ENCODE measurements at regions not wholly inside any gene's neighbourhood (a gene's known extent, or its start where the extent isn't known, plus 50 kb on each side); places are given as distances from the start of the nearest gene placed in this dataset.

DNA sequence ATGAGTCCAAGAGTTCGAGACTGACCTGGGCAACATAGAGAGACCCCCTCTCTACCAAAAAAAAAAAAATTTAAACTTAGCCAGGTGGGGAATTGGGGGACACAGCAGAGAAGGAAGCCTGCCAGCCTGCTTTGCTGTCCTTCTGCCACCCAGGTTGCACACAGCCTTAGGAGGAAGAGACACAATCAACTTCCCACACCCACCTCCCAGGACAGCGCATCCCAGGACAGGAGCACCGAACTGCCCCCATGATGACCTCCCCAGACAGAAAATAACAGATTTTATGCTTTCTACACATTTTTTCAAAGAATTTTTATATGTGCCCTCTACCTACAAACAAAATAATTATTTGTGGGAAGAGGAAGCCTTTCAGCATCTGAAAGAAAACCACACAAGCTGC lies 126.0 kb upstream of the ZNF507 start:
- H3K36me3 Mint-ChIP-seq = no peaks in the 10 kb centered on the region
- peaks cover 40% of the 10 kb centered on the region for H3K27me3 Mint-ChIP-seq
- Histone ChIP-seq H3K36me3 (ENCODE audit: control insufficient read depth, insufficient read depth, low read length) (no peaks in the 10 kb centered on the region), H3K4me1 (ENCODE audit: control insufficient read depth, insufficient read depth, low read length, poor library complexity, severe bottlenecking) (peaks cover 8% of the 10 kb centered on the region), H3K27ac (ENCODE audit: insufficient read depth, low read length, poor library complexity, severe bottlenecking) (no peak overlapping the region), H3K9me3 (ENCODE audit: control insufficient read depth in 2 of 2, low read length in 2 of 2) (no peaks in the 10 kb centered on the region), H3K27me3 (ENCODE audit: control insufficient read depth, insufficient read depth, low read length) (peaks cover 9% of the 10 kb centered on the region), H3K4me3 (ENCODE audit: low read depth, low read length) (no peak overlapping the region)
- ATAC-seq (ENCODE audit: low read depth in 2 of 2) = no peak
- no peak overlapping the region for H3K4me3 Mint-ChIP-seq
- DNase-seq = no peak
- H3K4me1 Mint-ChIP-seq = peaks cover 0 to 7% (median 1%) of the 10 kb centered on the region in 4 donors
- no peak overlapping the region for H3K27ac Mint-ChIP-seq
- H3K9me3 Mint-ChIP-seq = no peaks in the 10 kb centered on the region

DNA sequence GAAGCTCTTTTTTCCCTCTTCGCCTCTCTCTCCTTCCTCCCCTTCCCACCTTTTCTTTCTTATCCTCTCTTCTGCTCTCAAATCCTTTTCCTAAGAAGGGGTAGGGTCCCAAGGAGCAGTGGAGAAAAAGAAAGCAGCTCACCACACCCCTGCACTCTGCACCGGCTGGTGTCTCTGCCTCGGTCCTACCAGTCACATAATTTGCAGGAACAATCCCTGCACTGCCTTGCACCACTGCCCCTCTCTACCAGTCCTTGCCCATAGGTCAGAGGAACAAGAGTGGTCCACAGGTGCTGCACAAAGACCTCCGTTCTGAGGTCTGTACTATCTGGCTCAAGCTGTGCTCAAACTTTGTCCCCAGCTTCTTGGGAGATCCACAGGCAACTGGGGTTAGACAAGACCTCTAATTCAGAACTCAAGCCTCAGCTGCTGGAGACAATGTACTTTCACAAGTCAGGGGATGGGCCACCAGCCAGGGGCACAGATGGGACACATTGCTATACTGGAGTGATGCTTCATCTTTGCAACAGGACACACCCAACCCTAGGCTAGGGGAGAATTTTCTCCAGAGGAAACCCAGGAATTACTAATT lies 125.4 kb upstream of the ZNF507 start:
- H3K27me3 Mint-ChIP-seq = peaks cover 42% of the 10 kb centered on the region
- peaks cover 8% of the 10 kb centered on the region for H3K27me3 ChIP-seq (ENCODE audit: control insufficient read depth, insufficient read depth, low read length)
- DNase-seq = no peak
- H3K9me3 ChIP-seq (ENCODE audit: control insufficient read depth in 2 of 2, low read length in 2 of 2) = no peaks in the 10 kb centered on the region
- H3K9me3 Mint-ChIP-seq = no peaks in the 10 kb centered on the region
- no peak overlapping the region for H3K27ac ChIP-seq (ENCODE audit: insufficient read depth, low read length, poor library complexity, severe bottlenecking)
- ATAC-seq (ENCODE audit: low read depth in 2 of 2) = no peak
- no peaks in the 10 kb centered on the region for H3K36me3 Mint-ChIP-seq
- H3K27ac Mint-ChIP-seq = no peak overlapping the region
- H3K36me3 ChIP-seq (ENCODE audit: control insufficient read depth, insufficient read depth, low read length) = no peaks in the 10 kb centered on the region
- H3K4me3 Mint-ChIP-seq = no peak overlapping the region
- no peak overlapping the region for H3K4me3 ChIP-seq (ENCODE audit: low read depth, low read length)
- peaks cover 9% of the 10 kb centered on the region for H3K4me1 ChIP-seq (ENCODE audit: control insufficient read depth, insufficient read depth, low read length, poor library complexity, severe bottlenecking)
- peaks cover 0 to 12% (median 2%) of the 10 kb centered on the region in 4 donors for H3K4me1 Mint-ChIP-seq

DNA sequence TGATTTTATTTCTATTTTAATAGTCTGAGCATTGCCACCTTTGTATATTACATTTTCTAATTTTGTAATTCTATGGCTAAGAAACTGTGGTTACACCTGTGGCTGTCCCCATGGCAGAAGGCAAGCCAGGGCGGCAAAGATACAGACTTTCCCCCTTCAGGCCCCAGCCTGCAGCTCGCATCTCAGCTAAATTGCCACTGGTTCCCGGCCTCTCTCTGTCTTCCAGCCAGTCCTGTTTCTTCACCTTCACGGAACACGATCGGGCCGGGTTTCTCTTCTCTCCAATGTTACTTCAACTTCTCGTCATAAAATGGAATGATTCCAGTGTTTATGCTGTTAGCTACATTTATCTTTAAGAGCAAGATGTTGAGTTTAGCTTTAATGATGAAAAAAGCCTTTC lies 124.5 kb upstream of the ZNF507 start:
- H3K27ac ChIP-seq (ENCODE audit: insufficient read depth, low read length, poor library complexity, severe bottlenecking) = no peak overlapping the region
- H3K4me3 ChIP-seq (ENCODE audit: low read depth, low read length) = no peak overlapping the region
- peaks cover 0 to 12% (median 2%) of the 10 kb centered on the region in 4 donors for H3K4me1 Mint-ChIP-seq
- peak overlapping the region in 1 of 3 donors; percentile 52 for H3K27ac Mint-ChIP-seq
- H3K9me3 Mint-ChIP-seq = no peaks in the 10 kb centered on the region
- no peaks in the 10 kb centered on the region for H3K9me3 ChIP-seq (ENCODE audit: control insufficient read depth in 2 of 2, low read length in 2 of 2)
- H3K36me3 ChIP-seq (ENCODE audit: control insufficient read depth, insufficient read depth, low read length) = no peaks in the 10 kb centered on the region
- peaks cover 9% of the 10 kb centered on the region for H3K27me3 ChIP-seq (ENCODE audit: control insufficient read depth, insufficient read depth, low read length)
- DNase-seq (no peak), ATAC-seq (ENCODE audit: low read depth in 2 of 2) (no peak)
- H3K4me1 ChIP-seq (ENCODE audit: control insufficient read depth, insufficient read depth, low read length, poor library complexity, severe bottlenecking) = peaks cover 9% of the 10 kb centered on the region
- H3K4me3 Mint-ChIP-seq = no peak overlapping the region
- H3K27me3 Mint-ChIP-seq = peaks cover 47% of the 10 kb centered on the region
- H3K36me3 Mint-ChIP-seq = no peaks in the 10 kb centered on the region

DNA sequence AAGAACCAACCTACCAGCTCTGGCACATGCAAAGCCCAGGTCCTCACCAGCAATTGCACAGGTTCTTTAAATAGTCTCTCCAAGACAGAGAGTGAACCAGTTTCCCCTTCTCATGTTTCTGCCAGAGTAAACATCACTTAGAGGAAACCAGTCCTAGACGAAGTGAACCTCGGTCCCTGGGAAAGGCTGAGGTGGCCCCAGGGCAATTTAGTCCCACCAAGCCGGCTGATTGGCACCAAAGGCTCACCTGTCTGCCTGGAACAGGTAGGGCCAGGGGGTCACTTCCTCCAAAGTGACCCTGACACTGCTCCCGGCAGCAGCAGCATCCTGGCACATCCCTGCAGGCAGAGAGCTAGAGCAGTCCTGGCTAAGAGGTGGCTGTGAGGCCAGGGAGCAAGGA lies 122.9 kb upstream of the ZNF507 start:
- H3K36me3 ChIP-seq (ENCODE audit: control insufficient read depth, insufficient read depth, low read length) = no peaks in the 10 kb centered on the region
- H3K4me3 ChIP-seq (ENCODE audit: low read depth, low read length) = no peak overlapping the region
- H3K9me3 ChIP-seq (ENCODE audit: control insufficient read depth in 2 of 2, low read length in 2 of 2) = no peaks in the 10 kb centered on the region
- Mint-ChIP-seq H3K4me1 (peaks cover 0 to 12% (median 2%) of the 10 kb centered on the region in 4 donors), H3K36me3 (no peaks in the 10 kb centered on the region), H3K27ac (no peak overlapping the region), H3K4me3 (peak overlapping the region in 1 of 4 donors; percentile 68), H3K27me3 (peaks cover 54% of the 10 kb centered on the region), H3K9me3 (no peaks in the 10 kb centered on the region)
- ATAC-seq (ENCODE audit: low read depth in 2 of 2) (no peak), DNase-seq (no peak)
- peaks cover 9% of the 10 kb centered on the region for H3K27me3 ChIP-seq (ENCODE audit: control insufficient read depth, insufficient read depth, low read length)
- H3K4me1 ChIP-seq (ENCODE audit: control insufficient read depth, insufficient read depth, low read length, poor library complexity, severe bottlenecking) = peaks cover 9% of the 10 kb centered on the region
- H3K27ac ChIP-seq (ENCODE audit: insufficient read depth, low read length, poor library complexity, severe bottlenecking) = no peak overlapping the region

DNA sequence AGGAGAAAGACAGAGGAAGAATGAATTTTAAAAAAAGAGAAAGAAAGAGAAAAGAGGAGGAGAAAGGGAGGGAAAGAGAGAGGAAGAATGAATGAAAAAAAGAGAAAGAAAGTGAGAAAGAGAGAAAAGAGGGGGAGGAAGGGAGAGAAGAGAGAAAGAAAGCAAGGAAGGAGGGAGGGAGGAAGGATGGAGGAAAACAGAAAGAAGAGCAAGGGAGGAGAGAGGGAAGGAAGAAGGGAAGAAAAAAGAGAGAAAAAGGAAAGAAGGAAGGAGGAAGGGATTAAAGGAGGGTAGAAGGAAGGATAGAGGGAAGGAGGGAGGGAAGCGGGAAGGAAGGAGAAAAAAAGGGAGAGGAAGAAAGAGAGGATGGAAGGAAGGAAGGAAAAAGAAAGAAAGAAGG lies 122.3 kb upstream of the ZNF507 start:
- ATAC-seq (ENCODE audit: low read depth in 2 of 2) = no peak
- Histone ChIP-seq H3K4me1 (ENCODE audit: control insufficient read depth, insufficient read depth, low read length, poor library complexity, severe bottlenecking) (peaks cover 9% of the 10 kb centered on the region), H3K36me3 (ENCODE audit: control insufficient read depth, insufficient read depth, low read length) (no peaks in the 10 kb centered on the region), H3K27ac (ENCODE audit: insufficient read depth, low read length, poor library complexity, severe bottlenecking) (no peak overlapping the region), H3K27me3 (ENCODE audit: control insufficient read depth, insufficient read depth, low read length) (peaks cover 9% of the 10 kb centered on the region), H3K4me3 (ENCODE audit: low read depth, low read length) (no peak overlapping the region), H3K9me3 (ENCODE audit: control insufficient read depth in 2 of 2, low read length in 2 of 2) (no peaks in the 10 kb centered on the region)
- peaks cover 0 to 12% (median 2%) of the 10 kb centered on the region in 4 donors for H3K4me1 Mint-ChIP-seq
- no peaks in the 10 kb centered on the region for H3K36me3 Mint-ChIP-seq
- DNase-seq = no peak
- H3K27me3 Mint-ChIP-seq = peaks cover 54% of the 10 kb centered on the region
- no peaks in the 10 kb centered on the region for H3K9me3 Mint-ChIP-seq
- no peak overlapping the region for H3K27ac Mint-ChIP-seq
- peak overlapping the region in 1 of 4 donors; percentile 19 for H3K4me3 Mint-ChIP-seq

DNA sequence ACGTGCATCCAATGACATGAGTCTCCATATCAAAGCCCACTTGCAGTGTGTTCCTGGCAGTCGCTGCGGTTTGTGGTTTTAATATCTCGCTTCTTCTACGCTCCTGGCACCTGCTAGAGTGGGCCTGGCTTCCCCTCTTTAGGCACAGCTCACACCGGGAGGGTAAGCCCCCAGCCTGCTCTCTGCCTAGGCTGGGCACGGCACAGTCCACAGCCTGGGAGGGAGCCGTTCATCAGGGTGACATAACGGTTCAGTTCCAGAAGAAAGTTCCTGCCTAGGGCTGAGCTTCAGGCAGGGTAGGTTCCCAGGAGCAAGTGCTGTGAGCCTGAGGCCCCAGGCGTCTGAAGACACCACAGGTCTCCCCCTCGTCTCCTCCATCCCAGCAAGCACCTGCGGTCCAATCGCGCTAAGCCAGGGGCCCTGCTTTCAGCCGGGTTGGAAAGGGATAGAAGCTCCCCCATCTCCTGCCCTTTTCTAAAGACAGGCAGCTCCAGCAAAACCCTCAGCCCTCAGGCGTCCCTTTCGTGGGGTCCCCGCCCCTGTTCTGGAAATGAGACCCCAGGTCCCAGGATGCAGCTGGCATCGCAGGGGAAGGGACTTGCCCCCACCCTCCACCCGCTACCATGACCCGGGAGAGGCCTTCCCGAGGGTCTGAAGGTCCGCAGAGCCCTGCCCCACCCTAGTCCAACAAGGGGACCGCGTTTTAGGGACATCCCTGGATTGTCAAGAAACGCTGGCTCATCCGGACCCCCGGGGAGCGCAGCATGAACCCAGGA lies 121.6 kb upstream of the ZNF507 start:
- H3K27me3 Mint-ChIP-seq = peaks cover 54% of the 10 kb centered on the region
- H3K27me3 ChIP-seq (ENCODE audit: control insufficient read depth, insufficient read depth, low read length) = peaks cover 9% of the 10 kb centered on the region
- no peak overlapping the region for H3K27ac ChIP-seq (ENCODE audit: insufficient read depth, low read length, poor library complexity, severe bottlenecking)
- ATAC-seq (ENCODE audit: low read depth in 2 of 2) (peak in 1 of 2 donors; percentile 34), DNase-seq (peak in 1 of 3 donors; percentile 7)
- H3K36me3 ChIP-seq (ENCODE audit: control insufficient read depth, insufficient read depth, low read length) = no peaks in the 10 kb centered on the region
- H3K4me1 ChIP-seq (ENCODE audit: control insufficient read depth, insufficient read depth, low read length, poor library complexity, severe bottlenecking) = peaks cover 9% of the 10 kb centered on the region
- H3K4me3 ChIP-seq (ENCODE audit: low read depth, low read length) = no peak overlapping the region
- no peaks in the 10 kb centered on the region for H3K9me3 Mint-ChIP-seq
- peaks cover 0 to 12% (median 2%) of the 10 kb centered on the region in 4 donors for H3K4me1 Mint-ChIP-seq
- H3K36me3 Mint-ChIP-seq = no peaks in the 10 kb centered on the region
- H3K9me3 ChIP-seq (ENCODE audit: control insufficient read depth in 2 of 2, low read length in 2 of 2) = no peaks in the 10 kb centered on the region
- no peak overlapping the region for H3K4me3 Mint-ChIP-seq
- H3K27ac Mint-ChIP-seq = no peak overlapping the region

DNA sequence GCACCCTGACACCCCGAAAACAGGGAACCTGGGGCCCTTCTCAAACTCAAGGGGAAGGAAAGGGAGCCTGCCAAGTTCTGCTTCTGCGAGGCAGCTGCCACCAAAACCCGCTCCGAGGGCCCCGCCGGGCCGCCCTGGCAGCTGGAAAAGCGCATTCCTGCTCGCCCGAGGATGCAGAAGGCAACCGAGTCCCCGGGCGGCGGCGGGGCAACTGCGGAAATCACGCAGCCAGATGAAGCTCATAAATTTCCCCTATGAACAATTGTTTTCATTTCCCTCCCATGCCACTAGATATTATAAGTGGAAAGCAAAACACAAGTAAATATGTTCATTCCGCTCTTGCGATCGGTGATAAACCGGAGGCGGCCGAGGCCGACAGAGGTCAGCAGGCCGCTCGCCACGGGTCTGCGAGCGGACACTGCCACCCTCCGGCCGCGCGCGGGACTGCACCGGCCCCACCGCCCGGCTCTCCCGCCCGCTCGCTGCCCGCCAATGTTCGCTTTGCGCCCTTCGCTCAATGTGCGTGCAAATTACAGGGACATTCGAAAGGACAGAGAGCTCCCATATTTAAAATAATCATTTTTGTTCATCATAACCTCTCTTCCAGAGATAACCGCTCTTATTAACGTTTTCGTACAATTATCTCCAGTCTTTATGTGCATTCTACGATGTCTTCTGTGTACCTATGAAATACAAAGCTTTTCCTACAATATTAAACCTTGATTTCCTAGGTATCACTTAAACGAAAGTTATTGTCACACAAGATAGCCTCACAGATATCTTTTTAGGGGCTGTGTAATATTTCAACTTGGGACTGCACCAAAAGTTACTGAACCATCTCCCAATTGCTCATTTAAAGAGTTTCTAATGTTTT lies 120.8 kb upstream of the ZNF507 start:
- H3K9me3 Mint-ChIP-seq = no peaks in the 10 kb centered on the region
- H3K36me3 Mint-ChIP-seq = no peaks in the 10 kb centered on the region

More for the DNA sequence above, 120.8 kb upstream of the ZNF507 start:
- Mint-ChIP-seq H3K4me3 (peak overlapping the region in 2 of 4 donors; percentile 66 to 85), H3K27me3 (peaks cover 51% of the 10 kb centered on the region), H3K4me1 (peaks cover 0 to 12% (median 2%) of the 10 kb centered on the region in 4 donors), H3K27ac (no peak overlapping the region)
- H3K36me3 ChIP-seq (ENCODE audit: control insufficient read depth, insufficient read depth, low read length) = no peaks in the 10 kb centered on the region
- no peaks in the 10 kb centered on the region for H3K9me3 ChIP-seq (ENCODE audit: control insufficient read depth in 2 of 2, low read length in 2 of 2)
- H3K4me3 ChIP-seq (ENCODE audit: low read depth, low read length) = peak overlapping the region; percentile 48
- peak; percentile 62 to 68 for ATAC-seq (ENCODE audit: low read depth in 2 of 2)
- H3K27ac ChIP-seq (ENCODE audit: insufficient read depth, low read length, poor library complexity, severe bottlenecking) = no peak overlapping the region
- peaks cover 9% of the 10 kb centered on the region for H3K4me1 ChIP-seq (ENCODE audit: control insufficient read depth, insufficient read depth, low read length, poor library complexity, severe bottlenecking)
- peaks cover 9% of the 10 kb centered on the region for H3K27me3 ChIP-seq (ENCODE audit: control insufficient read depth, insufficient read depth, low read length)
- DNase-seq = peak; percentile 14 to 47 (median 47)

Measured in CD4-positive, CD25-positive, alpha-beta regulatory T cell (primary cell).